HCT116 (cell line): ENCODE measurements at regions not wholly inside any gene's neighbourhood (a gene's known extent, or its start where the extent isn't known, plus 50 kb on each side); places are given as distances from the start of the nearest gene placed in this dataset.

Source experiments
- ATAC-seq: fragments of 200-7000 bp; cut with Tn5 transposase; 2 replicates; pipeline ENCODE4 v1.9.1; 2020; ENCODE audit warnings: mild to moderate bottlenecking, moderate library complexity
- BruUV-seq: library from RNA; stranded (reverse); fragments of 400-500 nt; replicated peaks from 2 replicates; lab custom pipeline; 2021; lab: Mats Ljungman, UMichigan
- CTCF ChIA-PET: fragments of 300-600 bp; sonication (Branson Sonifier 250); formaldehyde crosslinking; loops from one replicate; lab custom pipeline; 2021; ENCODE audit warnings: antibody characterized with exemption; lab: Charles Lee
- POLR2A ChIA-PET: fragments of 300-600, 350-600 bp; sonication (Branson Sonifier 250); formaldehyde crosslinking; loops from one replicate; lab custom pipeline; 2021; ENCODE audit warnings: antibody characterized with exemption; lab: Charles Lee
- RAD21 ChIA-PET, 2 experiments: fragments of 300-600 bp; sonication (Branson Sonifier 250); formaldehyde crosslinking; loops; one replicate each; lab custom pipeline; 2023; ENCODE audit warnings: low total read pairs in 2 of 2; ENCODE audit not compliant: uncharacterized antibody in 2 of 2, unreplicated experiment in 2 of 2, low non-redundant PET in 1 of 2; lab: Charles Lee
- DNase-seq: peaks from one replicate; pipeline ENCODE4 v3.0.0-alpha.2; 2010; ENCODE audit warnings: low read depth, low spot score
- H2AFZ ChIP-seq: fragments of 200-600 bp; shearing (Covaris generic), sonication (generic); 2 replicates; pipeline ENCODE4 v1.6.1; 2017; ENCODE audit warnings: low read depth, mixed run types, mixed read lengths, antibody characterized with exemption, low read length; ENCODE audit not compliant: poor library complexity, severe bottlenecking
- H3K27ac ChIP-seq: 2 replicates; pipeline ENCODE4 v1.5.1; 2012; ENCODE audit warnings: low read depth, low read length
- H3K27me3 ChIP-seq: fragments of 200-600 bp; sonication (generic); 2 replicates; pipeline ENCODE4 v1.6.1; 2016; ENCODE audit warnings: mixed run types, low read length, mixed read lengths; ENCODE audit not compliant: insufficient read depth
- H3K36me3 ChIP-seq, 2 experiments: fragments of 200-500 bp in 1 of 2; fragments of 200-600 bp in 1 of 2; sonication (Bioruptor generic) in 1 of 2; sonication (generic) in 1 of 2; 2 replicates each; pipeline versions ENCODE4 v1.5.1 to v1.6.1; 2014 to 2016; ENCODE audit warnings: low read length in 2 of 2, inconsistent platforms in 1 of 2, mixed read lengths in 1 of 2, mixed run types in 1 of 2; ENCODE audit not compliant: insufficient read depth in 2 of 2, control insufficient read depth in 1 of 2
- H3K4me1 ChIP-seq, 2 experiments: fragments of 200-600 bp in 1 of 2; sonication (generic) in 1 of 2; 2 replicates each; pipeline versions ENCODE4 v1.5.1 to v1.6.1; 2012 to 2017; ENCODE audit warnings: low read length in 2 of 2, inconsistent platforms in 1 of 2, mild to moderate bottlenecking in 1 of 2, mixed read lengths in 1 of 2, mixed run types in 1 of 2, moderate library complexity in 1 of 2; ENCODE audit not compliant: insufficient read depth in 2 of 2, control insufficient read depth in 1 of 2
- H3K4me2 ChIP-seq: fragments of 200-600 bp; sonication (generic); 2 replicates; pipeline ENCODE4 v1.6.1; 2017; ENCODE audit warnings: mixed run types, low read length, mixed read lengths
- H3K4me3 ChIP-seq, 2 experiments: fragments of 200-600 bp in 1 of 2; sonication (generic) in 1 of 2; replicated peaks in 1 of 2; 2 replicates each; pipeline ENCODE4 v1.5.1; 2011 to 2016; ENCODE audit warnings: low read length in 2 of 2, control low read depth in 1 of 2, low read depth in 1 of 2, mild to moderate bottlenecking in 1 of 2, mixed read lengths in 1 of 2, mixed run types in 1 of 2
- H3K79me2 ChIP-seq: fragments of 200-600 bp; sonication (generic); 2 replicates; pipeline ENCODE4 v1.6.1; 2017; ENCODE audit warnings: mild to moderate bottlenecking, mixed run types, low read length, moderate library complexity, mixed read lengths; ENCODE audit not compliant: insufficient read depth
- H3K9ac ChIP-seq: fragments of 200-600 bp; sonication (generic); 2 replicates; pipeline ENCODE4 v1.6.1; 2016; ENCODE audit warnings: low read length, mixed read lengths
- H3K9me2 ChIP-seq: fragments of 200-600 bp; sonication (generic), shearing (Covaris generic); 2 replicates; pipeline ENCODE4 v1.6.1; 2017; ENCODE audit warnings: mixed run types, mild to moderate bottlenecking, moderate library complexity; ENCODE audit not compliant: insufficient read depth
- H3K9me3 ChIP-seq, 2 experiments: fragments of 200-500 bp in 1 of 2; fragments of 200-600 bp in 1 of 2; sonication (Bioruptor generic) in 1 of 2; sonication (generic) in 1 of 2; 2 replicates each; pipeline ENCODE4 v1.6.1; 2014 to 2017; ENCODE audit warnings: low read length in 2 of 2, mixed read lengths in 2 of 2, inconsistent platforms in 1 of 2, low read depth in 1 of 2, mild to moderate bottlenecking in 1 of 2, mixed run types in 1 of 2, moderate library complexity in 1 of 2; ENCODE audit not compliant: control insufficient read depth in 1 of 2, insufficient read depth in 1 of 2
- H4K20me1 ChIP-seq: fragments of 200-600 bp; sonication (generic), shearing (Covaris generic); 2 replicates; pipeline ENCODE4 v1.6.1; 2017; ENCODE audit warnings: mixed run types, mild to moderate bottlenecking, moderate library complexity; ENCODE audit not compliant: insufficient read depth
- CBX3 ChIP-seq: IDR thresholded peaks from 2 replicates; pipeline ENCODE4 v1.6.1; 2012; ENCODE audit warnings: low read depth
- CEBPB ChIP-seq: IDR thresholded peaks from 2 replicates; pipeline ENCODE4 v1.6.1; 2012; ENCODE audit warnings: low read depth
- CTCF ChIP-seq, 3 experiments: fragments of 200-600 bp in 1 of 3; sonication (generic) in 1 of 3; IDR thresholded peaks in 2 of 3; conservative IDR thresholded peaks in 1 of 3; 2 replicates each; pipeline ENCODE4 v1.5.1; 2012 to 2017; ENCODE audit warnings: low read depth in 2 of 3, low read length in 2 of 3, antibody characterized with exemption in 1 of 3, borderline replicate concordance in 1 of 3, control low read depth in 1 of 3, mild to moderate bottlenecking in 1 of 3, mixed read lengths in 1 of 3, mixed run types in 1 of 3, moderate library complexity in 1 of 3; ENCODE audit not compliant: insufficient read depth in 1 of 3
- ELF1 ChIP-seq: IDR thresholded peaks from 2 replicates; pipeline ENCODE4 v1.6.1; 2012; ENCODE audit warnings: low read depth, borderline replicate concordance
- EZH2phosphoT487 ChIP-seq: fragments of 200-600 bp; IDR thresholded peaks from 2 replicates; pipeline ENCODE4 v1.6.1; 2018; ENCODE audit warnings: antibody characterized with exemption, borderline replicate concordance
- FOSL1 ChIP-seq: IDR thresholded peaks from 2 replicates; pipeline ENCODE4 v1.6.1; 2012; ENCODE audit warnings: low read depth
- POLR2A ChIP-seq: IDR thresholded peaks from 2 replicates; pipeline ENCODE4 v1.7.0; 2011; ENCODE audit warnings: borderline replicate concordance; ENCODE audit not compliant: insufficient read depth, insufficient read length; ENCODE audit errors: extremely low read depth
- RAD21 ChIP-seq: IDR thresholded peaks from 2 replicates; pipeline ENCODE4 v1.6.1; 2012; ENCODE audit warnings: low read depth, mild to moderate bottlenecking
- SIN3A ChIP-seq: IDR thresholded peaks from 2 replicates; pipeline ENCODE4 v1.6.1; 2012; ENCODE audit warnings: low read depth
- intact Hi-C: fragments of 100-400 bp; cut with micrococcal nuclease; formaldehyde crosslinking; loops from 2 replicates; pipeline ENCODE4 v1.10.0; 2022
- TF ChIP-seq, protein P1 (sequence below): IDR thresholded peaks from 2 replicates; pipeline ENCODE4 v1.6.1; 2012
- TF ChIP-seq, protein P2 (sequence below): IDR thresholded peaks from 2 replicates; pipeline ENCODE4 v1.6.1; 2012; ENCODE audit warnings: low read depth
- TF ChIP-seq, protein P3 (sequence below): IDR thresholded peaks from 2 replicates; pipeline ENCODE4 v1.6.1; 2012

- ATAC-seq: no peak
- H3K9me2 ChIP-seq: no peaks in the 10 kb centered on the region
- H3K4me3 ChIP-seq: no peak overlapping the region
- intact Hi-C loops: no loop called here
- H3K9me3 ChIP-seq: no peaks in the 10 kb centered on the region
- RAD21 ChIA-PET: no interaction called here
- POLR2A ChIA-PET: no interaction called here
- no peaks in the 10 kb centered on the region for H3K4me1 ChIP-seq
- peaks cover 22% of the 10 kb centered on the region; the same call in 1 of the 2 replicates for H3K27me3 ChIP-seq
- no peaks in the 10 kb centered on the region for H3K36me3 ChIP-seq
- H3K4me2 ChIP-seq: no peak overlapping the region
- no peak for DNase-seq
- no TSS peak for BruUV-seq
- H3K79me2 ChIP-seq: no peaks in the 10 kb centered on the region
- H4K20me1 ChIP-seq: no peaks in the 10 kb centered on the region
- H3K27ac ChIP-seq: no peak overlapping the region
- TF ChIP-seq CBX3: no peak
- TF ChIP-seq EZH2phosphoT487: no peak
- TF ChIP-seq, protein P1, sequence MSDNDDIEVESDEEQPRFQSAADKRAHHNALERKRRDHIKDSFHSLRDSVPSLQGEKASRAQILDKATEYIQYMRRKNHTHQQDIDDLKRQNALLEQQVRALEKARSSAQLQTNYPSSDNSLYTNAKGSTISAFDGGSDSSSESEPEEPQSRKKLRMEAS: no peak
- no peak overlapping the region for H3K9ac ChIP-seq
- H2AFZ ChIP-seq: no peak overlapping the region
- CTCF ChIA-PET: no interaction called here
These were observed 151.2 kb downstream of the NAA11 start for GRCh38 chr4:79174490-79175252.

DNA sequence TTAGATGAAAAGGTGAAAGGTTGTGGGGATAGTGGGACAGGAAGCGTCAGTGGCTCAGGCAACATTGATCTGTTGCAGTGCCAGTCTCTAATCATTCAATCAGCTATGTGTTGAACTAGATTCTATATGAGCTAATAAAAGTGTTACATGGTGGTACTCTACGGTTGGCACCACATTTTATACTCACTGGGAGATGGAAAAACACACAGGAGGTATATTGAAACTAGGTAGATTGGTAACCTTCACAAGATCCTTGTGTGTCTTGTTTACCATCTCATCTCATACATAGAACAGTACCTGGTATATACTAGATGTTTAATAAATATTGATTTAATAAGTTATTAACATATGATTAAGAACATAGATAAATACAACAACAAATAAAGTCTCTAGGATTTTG, 152.7 kb downstream of the NAA11 start:
- Histone ChIP-seq H3K9ac (no peak overlapping the region), H3K79me2 (no peaks in the 10 kb centered on the region), H4K20me1 (no peaks in the 10 kb centered on the region), H3K27me3 (peaks cover 13% of the 10 kb centered on the region; the same call in 1 of the 2 replicates), H3K9me3 (no peaks in the 10 kb centered on the region), H3K4me1 (no peaks in the 10 kb centered on the region), H2AFZ (no peak overlapping the region), H3K27ac (no peak overlapping the region), H3K4me3 (no peak overlapping the region), H3K9me2 (no peaks in the 10 kb centered on the region), H3K4me2 (no peak overlapping the region), H3K36me3 (no peaks in the 10 kb centered on the region)
- ChIA-PET CTCF (no interaction called here), RAD21 (no interaction called here), POLR2A (no interaction called here)
- no TSS peak for BruUV-seq
- ATAC-seq (no peak), DNase-seq (no peak)
- no peak for TF ChIP-seq EZH2phosphoT487
- TF ChIP-seq ELF1: no peak
- TF ChIP-seq CBX3: no peak
- TF ChIP-seq FOSL1: no peak
- TF ChIP-seq, protein P2, sequence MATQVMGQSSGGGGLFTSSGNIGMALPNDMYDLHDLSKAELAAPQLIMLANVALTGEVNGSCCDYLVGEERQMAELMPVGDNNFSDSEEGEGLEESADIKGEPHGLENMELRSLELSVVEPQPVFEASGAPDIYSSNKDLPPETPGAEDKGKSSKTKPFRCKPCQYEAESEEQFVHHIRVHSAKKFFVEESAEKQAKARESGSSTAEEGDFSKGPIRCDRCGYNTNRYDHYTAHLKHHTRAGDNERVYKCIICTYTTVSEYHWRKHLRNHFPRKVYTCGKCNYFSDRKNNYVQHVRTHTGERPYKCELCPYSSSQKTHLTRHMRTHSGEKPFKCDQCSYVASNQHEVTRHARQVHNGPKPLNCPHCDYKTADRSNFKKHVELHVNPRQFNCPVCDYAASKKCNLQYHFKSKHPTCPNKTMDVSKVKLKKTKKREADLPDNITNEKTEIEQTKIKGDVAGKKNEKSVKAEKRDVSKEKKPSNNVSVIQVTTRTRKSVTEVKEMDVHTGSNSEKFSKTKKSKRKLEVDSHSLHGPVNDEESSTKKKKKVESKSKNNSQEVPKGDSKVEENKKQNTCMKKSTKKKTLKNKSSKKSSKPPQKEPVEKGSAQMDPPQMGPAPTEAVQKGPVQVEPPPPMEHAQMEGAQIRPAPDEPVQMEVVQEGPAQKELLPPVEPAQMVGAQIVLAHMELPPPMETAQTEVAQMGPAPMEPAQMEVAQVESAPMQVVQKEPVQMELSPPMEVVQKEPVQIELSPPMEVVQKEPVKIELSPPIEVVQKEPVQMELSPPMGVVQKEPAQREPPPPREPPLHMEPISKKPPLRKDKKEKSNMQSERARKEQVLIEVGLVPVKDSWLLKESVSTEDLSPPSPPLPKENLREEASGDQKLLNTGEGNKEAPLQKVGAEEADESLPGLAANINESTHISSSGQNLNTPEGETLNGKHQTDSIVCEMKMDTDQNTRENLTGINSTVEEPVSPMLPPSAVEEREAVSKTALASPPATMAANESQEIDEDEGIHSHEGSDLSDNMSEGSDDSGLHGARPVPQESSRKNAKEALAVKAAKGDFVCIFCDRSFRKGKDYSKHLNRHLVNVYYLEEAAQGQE: no peak
- TF ChIP-seq SIN3A: no peak
- TF ChIP-seq POLR2A: no peak
- TF ChIP-seq, protein P1: no peak
- TF ChIP-seq CEBPB: no peak
- TF ChIP-seq CTCF (IDR thresholded peaks at IDR 0.05 in 2 of 3, conservative IDR thresholded peaks at IDR 0.05 in 1 of 3; ENCODE audit: borderline replicate concordance in 1 of 3, insufficient read depth in 1 of 3, low read depth in 2 of 3, low read length in 2 of 3): no peak
- TF ChIP-seq, protein P3, sequence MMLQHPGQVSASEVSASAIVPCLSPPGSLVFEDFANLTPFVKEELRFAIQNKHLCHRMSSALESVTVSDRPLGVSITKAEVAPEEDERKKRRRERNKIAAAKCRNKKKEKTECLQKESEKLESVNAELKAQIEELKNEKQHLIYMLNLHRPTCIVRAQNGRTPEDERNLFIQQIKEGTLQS: no peak
- no peak for TF ChIP-seq RAD21
- intact Hi-C loops: no loop called here
